Fibroblast of lung (primary cell): ENCODE measurements at regions not wholly inside any gene's neighbourhood (a gene's known extent, or its start where the extent isn't known, plus 50 kb on each side); places are given as distances from the start of the nearest gene placed in this dataset.

Source experiments
- DNase-seq, 2 donors: peaks; one replicate each; pipeline versions ENCODE4 v3.0.0 to v3.0.0-alpha.2; 2010; ENCODE audit warnings: low read depth in 2 of 2
- H2AFZ ChIP-seq: 2 replicates; pipeline ENCODE4 v1.5.1; 2012; ENCODE audit warnings: low read length, control low read depth, inconsistent platforms
- H3K27ac ChIP-seq: 2 replicates; pipeline ENCODE4 v1.5.1; 2011; ENCODE audit warnings: low read length, control low read depth; ENCODE audit not compliant: insufficient read depth
- H3K27me3 ChIP-seq: 2 replicates; pipeline ENCODE4 v1.5.1; 2011; ENCODE audit warnings: mild to moderate bottlenecking, low read length; ENCODE audit not compliant: control insufficient read depth, insufficient read depth
- H3K36me3 ChIP-seq: 2 replicates; pipeline ENCODE4 v1.5.1; 2011; ENCODE audit warnings: low read length; ENCODE audit not compliant: control insufficient read depth, insufficient read depth
- H3K4me1 ChIP-seq: 2 replicates; pipeline ENCODE4 v1.5.1; 2011; ENCODE audit warnings: low read length; ENCODE audit not compliant: control insufficient read depth, insufficient read depth; ENCODE audit errors: extremely low read depth
- H3K4me2 ChIP-seq: 2 replicates; pipeline ENCODE4 v1.5.1; 2011; ENCODE audit warnings: low read length, control low read depth; ENCODE audit not compliant: insufficient read depth; ENCODE audit errors: extremely low read depth
- H3K4me3 ChIP-seq, 4 experiments: fragments of 200-600 bp in 1 of 4; sonication (generic) in 1 of 4; replicated peaks in 1 of 4; 2 replicates each; pipeline ENCODE4 v1.5.1; 2011 to 2016; ENCODE audit warnings: low read length in 4 of 4, low read depth in 3 of 4, mild to moderate bottlenecking in 3 of 4, control low read depth in 2 of 4, inconsistent platforms in 1 of 4, mixed read lengths in 1 of 4; ENCODE audit not compliant: insufficient read depth in 1 of 4; ENCODE audit errors: control extremely low read depth in 1 of 4
- H3K79me2 ChIP-seq: 2 replicates; pipeline ENCODE4 v1.5.1; 2012; ENCODE audit warnings: mild to moderate bottlenecking, low read length, inconsistent platforms; ENCODE audit not compliant: control insufficient read depth, insufficient read depth
- H3K9ac ChIP-seq: 2 replicates; pipeline ENCODE4 v1.5.1; 2011; ENCODE audit warnings: mild to moderate bottlenecking, low read length, control low read depth; ENCODE audit not compliant: insufficient read depth
- H3K9me3 ChIP-seq: 2 replicates; pipeline ENCODE4 v1.5.1; 2012; ENCODE audit warnings: low read depth, low read length; ENCODE audit not compliant: control insufficient read depth, insufficient read depth
- H4K20me1 ChIP-seq: 2 replicates; pipeline ENCODE4 v1.5.1; 2011; ENCODE audit warnings: low read length; ENCODE audit not compliant: control insufficient read depth, insufficient read depth; ENCODE audit errors: extremely low read depth
- CTCF ChIP-seq, 2 donors: IDR thresholded peaks in 1 of 2; conservative IDR thresholded peaks in 1 of 2; 1 replicate in 1 of 2; 2 replicates in 1 of 2; pipeline ENCODE4 v1.5.1; 2011 to 2012; ENCODE audit warnings: low read length in 2 of 2, control low read depth in 1 of 2, inconsistent platforms in 1 of 2, low read depth in 1 of 2, mild to moderate bottlenecking in 1 of 2
- EZH2 ChIP-seq: IDR thresholded peaks from 2 replicates; pipeline ENCODE4 v1.5.1; 2012; ENCODE audit warnings: low read length, control low read depth, mild to moderate bottlenecking; ENCODE audit errors: missing control alignments

GRCh38 chr1:98232678-98233077 lies 311.8 kb upstream of the DPYD start:
- Histone ChIP-seq H3K4me3 (no peak overlapping the region), H3K4me2 (no peak overlapping the region), H3K79me2 (no peaks in the 10 kb centered on the region), H3K4me1 (no peaks in the 10 kb centered on the region), H3K9ac (no peak overlapping the region), H3K27ac (no peak overlapping the region), H3K9me3 (no peaks in the 10 kb centered on the region), H4K20me1 (no peaks in the 10 kb centered on the region), H3K36me3 (no peaks in the 10 kb centered on the region), H2AFZ (no peak overlapping the region), H3K27me3 (no peaks in the 10 kb centered on the region)
- DNase-seq: no peak
- TF ChIP-seq CTCF (conservative IDR thresholded peaks at IDR 0.05 in 1 of 2, IDR thresholded peaks at IDR 0.05 in 1 of 2; ENCODE audit: low read depth in 1 of 2, low read length in 2 of 2) (no peak), EZH2 (no peak)

GRCh38 chr1:98222706-98223105 lies 301.9 kb upstream of the DPYD start:
- Histone ChIP-seq H3K4me2 (no peak overlapping the region), H4K20me1 (no peaks in the 10 kb centered on the region), H3K4me3 (no peak overlapping the region), H3K27me3 (no peaks in the 10 kb centered on the region), H2AFZ (no peak overlapping the region), H3K9ac (no peak overlapping the region), H3K79me2 (no peaks in the 10 kb centered on the region), H3K9me3 (no peaks in the 10 kb centered on the region), H3K36me3 (no peaks in the 10 kb centered on the region), H3K27ac (no peak overlapping the region), H3K4me1 (peaks cover 2% of the 10 kb centered on the region)
- TF ChIP-seq EZH2 (no peak), CTCF (conservative IDR thresholded peaks at IDR 0.05 in 1 of 2, IDR thresholded peaks at IDR 0.05 in 1 of 2; ENCODE audit: low read depth in 1 of 2, low read length in 2 of 2) (no peak)
- DNase-seq: no peak

GRCh38 chr1:98221923-98222322 lies 301.1 kb upstream of the DPYD start:
- Histone ChIP-seq H3K9ac (no peak overlapping the region), H3K27ac (no peak overlapping the region), H3K36me3 (no peaks in the 10 kb centered on the region), H4K20me1 (no peaks in the 10 kb centered on the region), H3K27me3 (no peaks in the 10 kb centered on the region), H3K79me2 (no peaks in the 10 kb centered on the region), H3K9me3 (no peaks in the 10 kb centered on the region), H3K4me2 (no peak overlapping the region), H3K4me3 (no peak overlapping the region), H3K4me1 (peaks cover 2% of the 10 kb centered on the region), H2AFZ (no peak overlapping the region)
- TF ChIP-seq CTCF (conservative IDR thresholded peaks at IDR 0.05 in 1 of 2, IDR thresholded peaks at IDR 0.05 in 1 of 2; ENCODE audit: low read depth in 1 of 2, low read length in 2 of 2) (no peak), EZH2 (no peak)
- peak in 1 of 2 donors; percentile 50 for DNase-seq
